ENCODE measurements at regions not wholly inside any gene's neighbourhood (a gene's known extent, or its start where the extent isn't known, plus 50 kb on each side); places are given as distances from the start of the nearest gene placed in this dataset.

- H3K36me3 ChIP-seq, result no peaks in the 10 kb centered on the region
- no peak overlapping the region for H3K4me3 ChIP-seq
- H3K27me3 ChIP-seq, result no peaks in the 10 kb centered on the region
- intact Hi-C loops (cut with DNase I; ENCODE audit: low total_unique reads), result no loop called here
- H3K27ac ChIP-seq, result no peak overlapping the region
- no peak for TF ChIP-seq CTCF (IDR thresholded peaks at IDR 0.05)
- no peak for TF ChIP-seq POLR2A (IDR thresholded peaks at IDR 0.05)
- DNase-seq, result no peak
- H3K9me3 ChIP-seq, result no peaks in the 10 kb centered on the region
- H3K4me1 ChIP-seq, result peaks cover 0 to under 1% of the 10 kb centered on the region in 2 donors
Measured at GRCh38 chr20:17848249-17849048, 120.1 kb downstream of the SNX5 start.

- no peak for DNase-seq
- Histone ChIP-seq H3K4me1 (peaks cover 4% of the 10 kb centered on the region in 2 donors), H3K27ac (no peak overlapping the region), H3K36me3 (no peaks in the 10 kb centered on the region), H3K4me3 (no peak overlapping the region), H3K27me3 (no peaks in the 10 kb centered on the region), H3K9me3 (no peaks in the 10 kb centered on the region)
- intact Hi-C loops (cut with DNase I; ENCODE audit: low total_unique reads), result no loop called here
- TF ChIP-seq CTCF (IDR thresholded peaks at IDR 0.05) (no peak), POLR2A (IDR thresholded peaks at IDR 0.05) (no peak)
Measured at GRCh38 chr20:17845701-17846475, 122.7 kb downstream of the SNX5 start.

DNA sequence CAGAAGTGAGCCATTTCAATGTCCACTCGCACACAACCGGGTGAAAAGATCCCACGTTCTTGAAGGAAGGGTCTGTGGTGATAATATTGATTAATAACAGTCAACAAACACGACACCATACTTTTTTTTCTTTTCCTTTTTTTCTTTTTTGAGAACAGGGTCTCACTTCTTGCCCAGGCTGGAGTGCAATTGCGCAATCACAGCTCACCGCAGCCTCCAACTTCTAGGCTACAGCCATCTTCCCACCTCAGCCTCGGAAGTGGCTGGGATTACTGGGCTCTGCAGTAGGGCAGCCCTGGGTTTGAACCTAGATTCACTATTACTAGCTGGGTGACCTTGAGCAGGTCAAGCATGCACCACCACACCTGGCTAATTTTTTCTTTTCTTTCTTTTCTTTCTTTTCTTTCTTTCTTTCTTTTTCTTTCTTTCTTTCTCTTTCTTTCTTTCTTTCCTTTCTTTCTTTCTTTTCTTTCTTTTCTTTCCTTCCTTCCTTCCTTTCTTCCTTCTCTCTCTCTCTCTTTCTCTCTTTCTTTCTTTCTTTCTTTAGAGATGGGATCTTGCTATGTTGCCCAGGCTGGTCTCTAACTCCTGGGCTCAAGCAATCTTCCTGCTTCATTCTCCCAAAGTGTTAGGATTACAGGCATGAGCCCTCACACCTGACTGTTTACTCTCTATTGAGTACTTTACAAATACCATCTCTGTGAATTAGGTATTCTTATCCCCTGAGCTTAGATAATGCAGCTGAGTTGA lies 123.9 kb downstream of the SNX5 start:
- Histone ChIP-seq H3K9me3 (no peaks in the 10 kb centered on the region), H3K36me3 (no peaks in the 10 kb centered on the region), H3K4me1 (peaks cover 4% of the 10 kb centered on the region in 2 donors), H3K27me3 (no peaks in the 10 kb centered on the region), H3K27ac (no peak overlapping the region), H3K4me3 (no peak overlapping the region)
- TF ChIP-seq CTCF (IDR thresholded peaks at IDR 0.05), result no peak
- no peak for TF ChIP-seq POLR2A (IDR thresholded peaks at IDR 0.05)
- intact Hi-C loops (cut with DNase I; ENCODE audit: low total_unique reads), result no loop called here
- DNase-seq, result no peak

DNA sequence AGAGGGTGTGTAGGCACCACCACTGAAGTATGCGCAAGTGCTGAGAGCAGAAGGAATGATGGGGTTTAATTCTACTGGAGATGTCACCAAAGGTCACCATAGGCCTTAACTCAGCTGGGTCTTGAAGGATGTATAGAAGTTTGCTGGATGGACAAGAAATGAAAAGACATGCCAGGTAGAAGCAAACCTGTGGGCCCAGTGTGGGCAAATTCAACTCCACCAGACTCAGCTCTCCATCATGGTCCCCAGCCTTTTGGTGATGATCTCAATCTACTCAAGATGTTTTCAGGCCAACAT lies 124.5 kb downstream of the SNX5 start:
- no peak for DNase-seq
- peak overlapping the region; percentile 71 to 79 for H3K27ac ChIP-seq
- intact Hi-C loops (cut with DNase I; ENCODE audit: low total_unique reads), result no loop called here

More for the DNA sequence above, 124.5 kb downstream of the SNX5 start:
- no peaks in the 10 kb centered on the region for H3K36me3 ChIP-seq
- H3K9me3 ChIP-seq, result no peaks in the 10 kb centered on the region
- peaks cover 4% of the 10 kb centered on the region in 2 donors for H3K4me1 ChIP-seq
- TF ChIP-seq CTCF (IDR thresholded peaks at IDR 0.05), result no peak
- TF ChIP-seq POLR2A (IDR thresholded peaks at IDR 0.05), result no peak
- no peak overlapping the region for H3K4me3 ChIP-seq
- no peaks in the 10 kb centered on the region for H3K27me3 ChIP-seq

All from uterus (tissue), 3 donors.